Upper lobe of right lung (tissue), 1 donor: ENCODE measurements at regions not wholly inside any gene's neighbourhood (a gene's known extent, or its start where the extent isn't known, plus 50 kb on each side); places are given as distances from the start of the nearest gene placed in this dataset.

Experiments
- ATAC-seq: fragments of 200-7000 bp; cut with Tn5 transposase; one replicate; pipeline ENCODE4 v1.9.1; 2020; ENCODE audit warnings: mild to moderate bottlenecking, moderate library complexity
- DNase-seq: peaks from one replicate; pipeline ENCODE4 v3.0.0-alpha.2; 2020
- H3K27ac ChIP-seq: fragments of 200-600 bp; one replicate; pipeline ENCODE4 v1.8.0; 2022
- H3K27me3 ChIP-seq: fragments of 200-600 bp; one replicate; pipeline ENCODE4 v1.8.0; 2022; ENCODE audit warnings: mild to moderate bottlenecking
- H3K36me3 ChIP-seq: fragments of 200-600 bp; one replicate; pipeline ENCODE4 v1.8.0; 2022
- H3K4me1 ChIP-seq: fragments of 200-600 bp; one replicate; pipeline ENCODE4 v1.8.0; 2022
- H3K4me3 ChIP-seq: fragments of 200-600 bp; one replicate; pipeline ENCODE4 v1.8.0; 2022; ENCODE audit warnings: mild to moderate bottlenecking
- H3K9me3 ChIP-seq: fragments of 200-600 bp; one replicate; pipeline ENCODE4 v1.8.0; 2022
- CTCF ChIP-seq: fragments of 200-600 bp; IDR thresholded peaks from one replicate; pipeline ENCODE4 v1.8.0; 2022; ENCODE audit warnings: antibody characterized with exemption
- intact Hi-C: fragments of 100-400 bp; cut with DNase I; formaldehyde crosslinking; loops from one replicate; pipeline ENCODE4 v1.11.0; 2022
- donor health status: DM: no; HTN: yes; CAD: no; lungs with severe emphysema.

GRCh38 chr16:76964464-76965154, 226.4 kb upstream of the MON1B start:
- H3K9me3 ChIP-seq, result no peaks in the 10 kb centered on the region
- no peaks in the 10 kb centered on the region for H3K4me1 ChIP-seq
- TF ChIP-seq CTCF, result no peak
- intact Hi-C loops, result no loop called here
- no peaks in the 10 kb centered on the region for H3K36me3 ChIP-seq
- DNase-seq, result no peak
- no peak for ATAC-seq
- no peak overlapping the region for H3K27ac ChIP-seq
- no peaks in the 10 kb centered on the region for H3K27me3 ChIP-seq
- no peak overlapping the region for H3K4me3 ChIP-seq

- Histone ChIP-seq H3K4me3 (no peak overlapping the region), H3K27ac (no peak overlapping the region), H3K36me3 (no peaks in the 10 kb centered on the region), H3K4me1 (no peaks in the 10 kb centered on the region), H3K27me3 (no peaks in the 10 kb centered on the region), H3K9me3 (no peaks in the 10 kb centered on the region)
- ATAC-seq, result no peak
- no peak for DNase-seq
- no peak for TF ChIP-seq CTCF
- intact Hi-C loops, result no loop called here
Measured at GRCh38 chr16:76970087-76970744, 220.8 kb upstream of the MON1B start.

- TF ChIP-seq CTCF, result no peak
- H3K4me1 ChIP-seq, result no peaks in the 10 kb centered on the region
- ATAC-seq (no peak), DNase-seq (no peak)
- no peak overlapping the region for H3K27ac ChIP-seq
- no peaks in the 10 kb centered on the region for H3K9me3 ChIP-seq
- no peak overlapping the region for H3K4me3 ChIP-seq
- H3K36me3 ChIP-seq, result no peaks in the 10 kb centered on the region
- H3K27me3 ChIP-seq, result no peaks in the 10 kb centered on the region
- intact Hi-C loops, result no loop called here
Measured at GRCh38 chr16:76970745-76971099, 220.3 kb upstream of the MON1B start.

GRCh38 chr16:76976101-76976500, 214.9 kb upstream of the MON1B start:
- ATAC-seq (no peak), DNase-seq (no peak)
- H3K27me3 ChIP-seq, result no peaks in the 10 kb centered on the region
- no peak overlapping the region for H3K27ac ChIP-seq
- no peak overlapping the region for H3K4me3 ChIP-seq
- intact Hi-C loops, result no loop called here
- no peaks in the 10 kb centered on the region for H3K36me3 ChIP-seq
- no peak for TF ChIP-seq CTCF
- H3K9me3 ChIP-seq, result no peaks in the 10 kb centered on the region
- H3K4me1 ChIP-seq, result no peaks in the 10 kb centered on the region

- Histone ChIP-seq H3K27me3 (no peaks in the 10 kb centered on the region), H3K9me3 (no peaks in the 10 kb centered on the region), H3K36me3 (no peaks in the 10 kb centered on the region), H3K4me3 (no peak overlapping the region), H3K27ac (no peak overlapping the region), H3K4me1 (no peaks in the 10 kb centered on the region)
- no peak for TF ChIP-seq CTCF
- no peak for ATAC-seq
- intact Hi-C loops, result no loop called here
- DNase-seq, result no peak
Measured at GRCh38 chr16:76976756-76977155, 214.2 kb upstream of the MON1B start.
